ENCODE measurements at regions not wholly inside any gene's neighbourhood (a gene's known extent, or its start where the extent isn't known, plus 50 kb on each side); places are given as distances from the start of the nearest gene placed in this dataset.

GRCh38 chr6:98094696-98095095, 739.7 kb upstream of the POU3F2 start:
- ATAC-seq: no peak
- no peak overlapping the region for H3K27ac ChIP-seq
- no peak for TF ChIP-seq CTCF (IDR thresholded peaks at IDR 0.05)
- TF ChIP-seq POLR2A (IDR thresholded peaks at IDR 0.05): no peak
- 46 to 54% methylated on average over 4 of the region's 4 CpGs for WGBS, 2 donors
- no peak for DNase-seq
- H3K27me3 ChIP-seq: no peaks in the 10 kb centered on the region
- no peaks in the 10 kb centered on the region for H3K36me3 ChIP-seq (replicated peaks in 1 of 2; ENCODE audit: insufficient read depth in 1 of 2, low read depth in 2 of 2)
- no peaks in the 10 kb centered on the region for H3K9me3 ChIP-seq
- intact Hi-C loops (cut with DNase I): no loop called here
- H3K4me3 ChIP-seq: no peak overlapping the region
- H3K4me1 ChIP-seq: no peaks in the 10 kb centered on the region

- intact Hi-C loops (cut with DNase I): no loop called here
- H3K4me1 ChIP-seq: no peaks in the 10 kb centered on the region
- no peak overlapping the region for H3K27ac ChIP-seq
- TF ChIP-seq POLR2A (IDR thresholded peaks at IDR 0.05) (no peak), CTCF (IDR thresholded peaks at IDR 0.05) (no peak)
- no peaks in the 10 kb centered on the region for H3K9me3 ChIP-seq
- no peak overlapping the region for H3K4me3 ChIP-seq
- H3K27me3 ChIP-seq: no peaks in the 10 kb centered on the region
- no peak for DNase-seq
- ATAC-seq: no peak
- no peaks in the 10 kb centered on the region for H3K36me3 ChIP-seq (replicated peaks in 1 of 2; ENCODE audit: insufficient read depth in 1 of 2, low read depth in 2 of 2)
Observed at GRCh38 chr6:98107801-98108200, 726.6 kb upstream of the POU3F2 start.

GRCh38 chr6:98116455-98116854, 717.9 kb upstream of the POU3F2 start:
- no peaks in the 10 kb centered on the region for H3K9me3 ChIP-seq
- no peak overlapping the region for H3K4me3 ChIP-seq
- TF ChIP-seq POLR2A (IDR thresholded peaks at IDR 0.05): no peak
- TF ChIP-seq CTCF (IDR thresholded peaks at IDR 0.05): no peak
- 58 to 63% methylated on average over 9 of the region's 9 CpGs for WGBS, 2 donors
- intact Hi-C loops (cut with DNase I): no loop called here
- DNase-seq: no peak
- H3K27me3 ChIP-seq: no peaks in the 10 kb centered on the region
- H3K4me1 ChIP-seq: no peaks in the 10 kb centered on the region
- H3K27ac ChIP-seq: no peak overlapping the region
- H3K36me3 ChIP-seq (replicated peaks in 1 of 2; ENCODE audit: insufficient read depth in 1 of 2, low read depth in 2 of 2): no peaks in the 10 kb centered on the region
- no peak for ATAC-seq

GRCh38 chr6:98117068-98117467, 717.3 kb upstream of the POU3F2 start:
- ATAC-seq: no peak
- TF ChIP-seq CTCF (IDR thresholded peaks at IDR 0.05) (no peak), POLR2A (IDR thresholded peaks at IDR 0.05) (no peak)
- Histone ChIP-seq H3K4me3 (no peak overlapping the region), H3K27me3 (no peaks in the 10 kb centered on the region), H3K36me3 (replicated peaks in 1 of 2; ENCODE audit: insufficient read depth in 1 of 2, low read depth in 2 of 2) (no peaks in the 10 kb centered on the region), H3K27ac (no peak overlapping the region), H3K9me3 (no peaks in the 10 kb centered on the region), H3K4me1 (no peaks in the 10 kb centered on the region)
- WGBS, 2 donors: 21 to 26% methylated on average over 1 of the region's 1 CpG
- no peak for DNase-seq
- intact Hi-C loops (cut with DNase I): no loop called here

- ATAC-seq (no peak), DNase-seq (no peak)
- TF ChIP-seq CTCF (IDR thresholded peaks at IDR 0.05): no peak
- no peak for TF ChIP-seq POLR2A (IDR thresholded peaks at IDR 0.05)
- intact Hi-C loops (cut with DNase I): no loop called here
- Histone ChIP-seq H3K9me3 (no peaks in the 10 kb centered on the region), H3K27me3 (no peaks in the 10 kb centered on the region), H3K4me1 (no peaks in the 10 kb centered on the region), H3K27ac (no peak overlapping the region), H3K36me3 (replicated peaks in 1 of 2; ENCODE audit: insufficient read depth in 1 of 2, low read depth in 2 of 2) (no peaks in the 10 kb centered on the region), H3K4me3 (no peak overlapping the region)
- 24 to 28% methylated on average over 6 of the region's 6 CpGs for WGBS, 2 donors
Observed at GRCh38 chr6:98118397-98119045, 715.9 kb upstream of the POU3F2 start.
